Endothelial cell of umbilical vein (primary cell): ENCODE measurements at regions not wholly inside any gene's neighbourhood (a gene's known extent, or its start where the extent isn't known, plus 50 kb on each side); places are given as distances from the start of the nearest gene placed in this dataset.
"Not testable (repeated sequence)": the region's sequence is repeated elsewhere in the genome, so short reads cannot be mapped to it uniquely, and the experiment has no call there.

Experiments used
- BruUV-seq: library from RNA; stranded (reverse); fragments of 400-500 nt; replicated peaks from 2 replicates; lab custom pipeline; 2021; lab: Mats Ljungman, UMichigan
- CTCF ChIA-PET: fragments of 300-600, 350-600 bp; sonication (Branson Sonifier 250); formaldehyde crosslinking; loops from one replicate; lab custom pipeline; 2021; ENCODE audit warnings: antibody characterized with exemption, inconsistent platforms; lab: Charles Lee
- POLR2A ChIA-PET: fragments of 300-600, 350-600 bp; sonication (Branson Sonifier 250); formaldehyde crosslinking; loops from one replicate; lab custom pipeline; 2021; ENCODE audit warnings: antibody characterized with exemption, inconsistent platforms; lab: Charles Lee
- DNase-seq: peaks from one replicate; pipeline ENCODE4 v3.0.0-alpha.2; 2011; ENCODE audit warnings: low read depth, low spot score
- FAIRE-seq: peaks from 2 replicates; lab custom pipeline; 2011; peaks lifted over from hg19 to GRCh38; lab: Jason Lieb, UNC
- H2AFZ ChIP-seq: 2 replicates; pipeline ENCODE4 v1.6.0; 2012; ENCODE audit warnings: low read depth, low read length, control low read depth, inconsistent platforms
- H3K27ac ChIP-seq: 2 replicates; pipeline ENCODE4 v1.5.1; 2011; ENCODE audit warnings: low read depth, mild to moderate bottlenecking, control low read depth, low read length, moderate library complexity; ENCODE audit not compliant: insufficient read depth
- H3K27me3 ChIP-seq, 2 experiments: 2 replicates each; pipeline versions ENCODE4 v1.6.0 to v1.6.1; 2011; ENCODE audit warnings: low read length in 2 of 2, mixed read lengths in 1 of 2; ENCODE audit not compliant: control insufficient read depth in 2 of 2, insufficient read depth in 2 of 2
- H3K36me3 ChIP-seq, 2 experiments: 2 replicates in 1 of 2; 3 replicates in 1 of 2; pipeline ENCODE4 v1.5.1; 2011; ENCODE audit warnings: low read length in 2 of 2, mild to moderate bottlenecking in 1 of 2, moderate library complexity in 1 of 2; ENCODE audit not compliant: control insufficient read depth in 2 of 2, insufficient read depth in 2 of 2; ENCODE audit errors: extremely low read depth in 1 of 2
- H3K4me1 ChIP-seq: 3 replicates; pipeline ENCODE4 v1.5.1; 2011; ENCODE audit warnings: mild to moderate bottlenecking, low read length; ENCODE audit not compliant: control insufficient read depth, insufficient read depth; ENCODE audit errors: extremely low read depth
- H3K4me2 ChIP-seq: 2 replicates; pipeline ENCODE4 v1.6.1; 2011; ENCODE audit warnings: low read length, control low read depth, mixed read lengths; ENCODE audit not compliant: insufficient read depth
- H3K4me3 ChIP-seq, 3 experiments: fragments of 200-600 bp in 1 of 3; sonication (generic), shearing (Covaris generic) in 1 of 3; replicated peaks in 1 of 3; 2 replicates each; pipeline ENCODE4 v1.5.1; 2011 to 2016; ENCODE audit warnings: control low read depth in 3 of 3, low read length in 3 of 3, mild to moderate bottlenecking in 2 of 3, inconsistent platforms in 1 of 3, low read depth in 1 of 3, moderate library complexity in 1 of 3; ENCODE audit not compliant: insufficient read depth in 1 of 3
- H3K79me2 ChIP-seq: 2 replicates; pipeline ENCODE4 v1.6.0; 2012; ENCODE audit warnings: low read length, inconsistent platforms; ENCODE audit not compliant: control insufficient read depth, insufficient read depth
- H3K9ac ChIP-seq: replicated peaks from 2 replicates; pipeline ENCODE3; 2011; ENCODE audit warnings: low read length, control low read depth; ENCODE audit not compliant: insufficient read depth; ENCODE audit errors: extremely low read depth
- H3K9me1 ChIP-seq: replicated peaks from 3 replicates; pipeline ENCODE4 v1.6.0; 2011; ENCODE audit warnings: mild to moderate bottlenecking, low read length; ENCODE audit not compliant: control insufficient read depth, insufficient read depth; ENCODE audit errors: extremely low read depth
- H3K9me3 ChIP-seq: replicated peaks from 2 replicates; pipeline ENCODE4 v1.5.1; 2012; ENCODE audit warnings: low read length, inconsistent platforms; ENCODE audit not compliant: control insufficient read depth, insufficient read depth
- H4K20me1 ChIP-seq: replicated peaks from 2 replicates; pipeline ENCODE3; 2011; ENCODE audit warnings: mild to moderate bottlenecking, low read length; ENCODE audit not compliant: control insufficient read depth, insufficient read depth; ENCODE audit errors: extremely low read depth
- CTCF ChIP-seq, 2 donors: IDR thresholded peaks; 1 replicate in 1 of 2; 2 replicates in 1 of 2; pipeline ENCODE4 v1.5.1; 2011; ENCODE audit warnings: low read length in 2 of 2, mild to moderate bottlenecking in 2 of 2, moderate library complexity in 2 of 2, control low read depth in 1 of 2, inconsistent platforms in 1 of 2, low read depth in 1 of 2; ENCODE audit not compliant: insufficient read depth in 1 of 2; ENCODE audit errors: extremely low read depth in 1 of 2
- EZH2 ChIP-seq: IDR thresholded peaks from 2 replicates; pipeline ENCODE4 v1.6.1; 2012; ENCODE audit warnings: borderline replicate concordance, low read depth, mild to moderate bottlenecking, moderate library complexity, low read length, inconsistent platforms; ENCODE audit not compliant: severe bottlenecking
- FOS ChIP-seq: IDR thresholded peaks from 2 replicates; pipeline ENCODE4 v1.6.1; 2011; ENCODE audit warnings: mild to moderate bottlenecking, low read length, moderate library complexity, borderline replicate concordance; ENCODE audit not compliant: insufficient read depth
- GATA2 ChIP-seq: IDR thresholded peaks from 2 replicates; pipeline ENCODE4 v1.7.0; 2011; ENCODE audit warnings: low read depth, mild to moderate bottlenecking, moderate library complexity, mixed read lengths, low read length; ENCODE audit not compliant: insufficient read length, insufficient read depth
- JUN ChIP-seq: IDR thresholded peaks from 2 replicates; pipeline ENCODE4 v1.6.1; 2011; ENCODE audit warnings: borderline replicate concordance, low read depth; ENCODE audit not compliant: insufficient read length, insufficient read depth
- MAX ChIP-seq: IDR thresholded peaks from 2 replicates; pipeline ENCODE4 v1.6.1; 2011; ENCODE audit not compliant: insufficient read depth, insufficient read length
- MYC ChIP-seq: IDR thresholded peaks from one replicate; pipeline ENCODE4 v1.6.1; 2011; ENCODE audit warnings: mild to moderate bottlenecking, low read depth, low read length
- POLR2A ChIP-seq: IDR thresholded peaks from 2 replicates; pipeline ENCODE4 v1.6.1; 2012; ENCODE audit warnings: low read depth, mild to moderate bottlenecking, control low read depth, low read length
- POLR2AphosphoS5 ChIP-seq: IDR thresholded peaks from 2 replicates; pipeline ENCODE4 v1.6.1; 2012; ENCODE audit warnings: low read depth, mild to moderate bottlenecking, control low read depth, low read length, moderate library complexity; ENCODE audit not compliant: insufficient read depth
- dilution Hi-C: fragments of 300-500 bp; cut with MboI; formaldehyde crosslinking; loops from one replicate; pipeline ENCODE4 v1.15.0; 2019; ENCODE audit warnings: low sequenced_read_pairs; ENCODE audit not compliant: extremely low pct_ligation_motif_present
- intact Hi-C: fragments of 100-400 bp; cut with micrococcal nuclease; formaldehyde crosslinking; loops from one replicate; pipeline ENCODE4 v1.10.0; 2022

GRCh38 chr9:102398205-102398604 lies 596.9 kb upstream of the CYLC2 start:
- Histone ChIP-seq H3K4me1 (no peaks in the 10 kb centered on the region), H3K27me3 (no peaks in the 10 kb centered on the region), H3K9ac (no peak overlapping the region), H3K4me2 (no peak overlapping the region), H3K9me1 (no peaks in the 10 kb centered on the region), H3K27ac (no peak overlapping the region), H3K79me2 (no peaks in the 10 kb centered on the region), H3K36me3 (no peaks in the 10 kb centered on the region), H3K4me3 (no peak overlapping the region), H2AFZ (no peak overlapping the region), H4K20me1 (no peaks in the 10 kb centered on the region), H3K9me3 (no peaks in the 10 kb centered on the region)
- dilution Hi-C loops: no loop called here
- no peak for TF ChIP-seq JUN
- TF ChIP-seq MAX: no peak
- no peak for TF ChIP-seq FOS
- TF ChIP-seq CTCF (IDR thresholded peaks at IDR 0.05; ENCODE audit: extremely low read depth in 1 of 2, insufficient read depth in 1 of 2, low read depth in 1 of 2, low read length in 2 of 2): no peak
- no peak for TF ChIP-seq GATA2
- TF ChIP-seq MYC: no peak
- TF ChIP-seq EZH2: no peak
- no peak for TF ChIP-seq POLR2A
- TF ChIP-seq POLR2AphosphoS5: no peak
- FAIRE-seq: no peak
- intact Hi-C loops: no loop called here
- DNase-seq: no peak
- no TSS peak for BruUV-seq
- POLR2A ChIA-PET: no interaction called here
- CTCF ChIA-PET: no interaction called here

- dilution Hi-C loops, H3K9me1 ChIP-seq, H3K27me3 ChIP-seq, H3K4me3 ChIP-seq, CTCF ChIA-PET, H3K4me1 ChIP-seq, BruUV-seq, H4K20me1 ChIP-seq, DNase-seq, H3K36me3 ChIP-seq, FAIRE-seq, intact Hi-C loops, H3K9ac ChIP-seq, H3K27ac ChIP-seq, H2AFZ ChIP-seq, POLR2A ChIA-PET, H3K4me2 ChIP-seq, H3K79me2 ChIP-seq, H3K9me3 ChIP-seq: not testable (repeated sequence)
Measured at GRCh38 chr9:102385620-102386019, 609.5 kb upstream of the CYLC2 start.
